ENCODE measurements at regions not wholly inside any gene's neighbourhood (a gene's known extent, or its start where the extent isn't known, plus 50 kb on each side); places are given as distances from the start of the nearest gene placed in this dataset.

GRCh38 chr3:67864587-67865183 is 210.3 kb upstream of the SUCLG2 start:
- H3K4me3 ChIP-seq (ENCODE audit: low read depth, low read length): no peak overlapping the region
- no peak for DNase-seq (ENCODE audit: low read depth)
- no peak for FAIRE-seq

GRCh38 chr3:67863869-67864268 is 209.5 kb upstream of the SUCLG2 start:
- Histone ChIP-seq H3K27me3 (ENCODE audit: control insufficient read depth, insufficient read depth, low read length) (no peaks in the 10 kb centered on the region), H3K4me3 (ENCODE audit: low read depth, low read length) (no peak overlapping the region), H3K36me3 (ENCODE audit: control insufficient read depth, insufficient read depth, low read length) (no peaks in the 10 kb centered on the region)
- FAIRE-seq: no peak
- DNase-seq (ENCODE audit: low read depth): peak; percentile 8
- no peak for TF ChIP-seq CTCF (IDR thresholded peaks at IDR 0.05; ENCODE audit: insufficient read depth, low read length, severe bottlenecking)

More at GRCh38 chr3:67864587-67865183, 210.3 kb upstream of the SUCLG2 start:
- Histone ChIP-seq H3K36me3 (ENCODE audit: control insufficient read depth, insufficient read depth, low read length) (no peaks in the 10 kb centered on the region), H3K27me3 (ENCODE audit: control insufficient read depth, insufficient read depth, low read length) (no peaks in the 10 kb centered on the region)
- TF ChIP-seq CTCF (IDR thresholded peaks at IDR 0.05; ENCODE audit: insufficient read depth, low read length, severe bottlenecking): no peak

GRCh38 chr3:67860429-67860828 is 206.0 kb upstream of the SUCLG2 start:
- no peak for TF ChIP-seq CTCF (IDR thresholded peaks at IDR 0.05; ENCODE audit: insufficient read depth, low read length, severe bottlenecking)
- peak; percentile 13 for FAIRE-seq

GRCh38 chr3:67858492-67858891 is 204.1 kb upstream of the SUCLG2 start:
- H3K27me3 ChIP-seq (ENCODE audit: control insufficient read depth, insufficient read depth, low read length): no peaks in the 10 kb centered on the region
- FAIRE-seq: no peak

More at GRCh38 chr3:67860429-67860828, 206.0 kb upstream of the SUCLG2 start:
- no peaks in the 10 kb centered on the region for H3K36me3 ChIP-seq (ENCODE audit: control insufficient read depth, insufficient read depth, low read length)
- no peak overlapping the region for H3K4me3 ChIP-seq (ENCODE audit: low read depth, low read length)
- no peaks in the 10 kb centered on the region for H3K27me3 ChIP-seq (ENCODE audit: control insufficient read depth, insufficient read depth, low read length)
- DNase-seq (ENCODE audit: low read depth): no peak

GRCh38 chr3:67856718-67857117 is 202.3 kb upstream of the SUCLG2 start:
- FAIRE-seq (no peak), DNase-seq (ENCODE audit: low read depth) (no peak)
- no peaks in the 10 kb centered on the region for H3K27me3 ChIP-seq (ENCODE audit: control insufficient read depth, insufficient read depth, low read length)
- no peaks in the 10 kb centered on the region for H3K36me3 ChIP-seq (ENCODE audit: control insufficient read depth, insufficient read depth, low read length)
- no peak overlapping the region for H3K4me3 ChIP-seq (ENCODE audit: low read depth, low read length)
- TF ChIP-seq CTCF (IDR thresholded peaks at IDR 0.05; ENCODE audit: insufficient read depth, low read length, severe bottlenecking): no peak

More at GRCh38 chr3:67858492-67858891, 204.1 kb upstream of the SUCLG2 start:
- Histone ChIP-seq H3K4me3 (ENCODE audit: low read depth, low read length) (no peak overlapping the region), H3K36me3 (ENCODE audit: control insufficient read depth, insufficient read depth, low read length) (no peaks in the 10 kb centered on the region)
- no peak for DNase-seq (ENCODE audit: low read depth)
- no peak for TF ChIP-seq CTCF (IDR thresholded peaks at IDR 0.05; ENCODE audit: insufficient read depth, low read length, severe bottlenecking)

GRCh38 chr3:67854663-67855062 is 200.3 kb upstream of the SUCLG2 start:
- no peak overlapping the region for H3K4me3 ChIP-seq (ENCODE audit: low read depth, low read length)
- FAIRE-seq (no peak), DNase-seq (ENCODE audit: low read depth) (no peak)
- no peaks in the 10 kb centered on the region for H3K27me3 ChIP-seq (ENCODE audit: control insufficient read depth, insufficient read depth, low read length)
- no peaks in the 10 kb centered on the region for H3K36me3 ChIP-seq (ENCODE audit: control insufficient read depth, insufficient read depth, low read length)
- no peak for TF ChIP-seq CTCF (IDR thresholded peaks at IDR 0.05; ENCODE audit: insufficient read depth, low read length, severe bottlenecking)
